GM18519 (cell line): ENCODE measurements at regions not wholly inside any gene's neighbourhood (a gene's known extent, or its start where the extent isn't known, plus 50 kb on each side); places are given as distances from the start of the nearest gene placed in this dataset.

Experiments used
- ATAC-seq: cut with Tn5 transposase; IDR thresholded peaks from one replicate; pipeline ENCODE4 v1.9.1; 2021; ENCODE audit warnings: mild to moderate bottlenecking, moderate library complexity; ENCODE audit not compliant: unreplicated experiment, low FRiP score

DNA sequence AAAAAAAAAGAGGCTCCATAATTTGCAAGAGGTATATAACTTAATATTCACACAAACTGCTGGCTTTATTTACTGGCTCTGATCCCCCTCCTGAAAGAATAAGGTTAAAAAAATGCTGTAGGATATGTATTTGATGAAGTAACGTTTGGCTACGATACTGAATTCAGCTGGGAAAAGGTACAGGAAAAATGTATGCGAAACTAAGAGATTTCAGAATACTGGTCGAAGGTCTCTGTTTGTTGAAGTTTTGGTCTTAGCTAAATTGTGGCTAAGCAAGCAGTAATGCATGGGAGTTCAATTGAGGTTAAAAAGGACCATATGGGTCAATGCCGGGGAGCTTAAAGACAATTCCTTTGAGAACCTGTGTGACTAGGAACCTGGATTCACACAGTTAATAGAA, 355.5 kb upstream of the NCAM2 start:
- ATAC-seq = no peak

DNA sequence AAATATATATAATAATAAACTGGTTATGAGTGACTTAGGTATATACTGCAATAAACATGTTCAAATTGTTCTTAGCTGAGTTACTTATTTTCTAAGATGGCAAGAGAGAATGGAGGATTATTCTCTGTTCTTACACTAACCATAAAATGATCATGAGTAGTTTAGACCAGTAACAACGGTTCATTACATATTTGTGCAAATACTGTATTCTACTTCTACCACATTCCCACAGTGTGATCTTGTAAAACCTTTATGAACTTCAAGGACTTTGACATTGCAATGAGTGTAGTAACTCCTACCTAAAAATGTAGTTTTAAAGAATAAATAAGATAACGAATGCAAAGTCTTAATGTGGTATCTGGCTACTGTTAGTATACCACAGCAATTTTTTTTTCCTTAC, 353.7 kb upstream of the NCAM2 start:
- ATAC-seq = no peak

- ATAC-seq = no peak
Measured at GRCh38 chr21:20645344-20645743, 352.9 kb upstream of the NCAM2 start.

- no peak for ATAC-seq
Measured at GRCh38 chr21:20646431-20647165, 351.6 kb upstream of the NCAM2 start.

GRCh38 chr21:20647607-20648006, 350.6 kb upstream of the NCAM2 start:
- no peak for ATAC-seq

- ATAC-seq = no peak
Measured at GRCh38 chr21:20649231-20649630, 349.0 kb upstream of the NCAM2 start.

- no peak for ATAC-seq
Measured at GRCh38 chr21:20652846-20653245, 345.4 kb upstream of the NCAM2 start.

GRCh38 chr21:20661246-20661645, 337.0 kb upstream of the NCAM2 start:
- ATAC-seq = no peak

DNA sequence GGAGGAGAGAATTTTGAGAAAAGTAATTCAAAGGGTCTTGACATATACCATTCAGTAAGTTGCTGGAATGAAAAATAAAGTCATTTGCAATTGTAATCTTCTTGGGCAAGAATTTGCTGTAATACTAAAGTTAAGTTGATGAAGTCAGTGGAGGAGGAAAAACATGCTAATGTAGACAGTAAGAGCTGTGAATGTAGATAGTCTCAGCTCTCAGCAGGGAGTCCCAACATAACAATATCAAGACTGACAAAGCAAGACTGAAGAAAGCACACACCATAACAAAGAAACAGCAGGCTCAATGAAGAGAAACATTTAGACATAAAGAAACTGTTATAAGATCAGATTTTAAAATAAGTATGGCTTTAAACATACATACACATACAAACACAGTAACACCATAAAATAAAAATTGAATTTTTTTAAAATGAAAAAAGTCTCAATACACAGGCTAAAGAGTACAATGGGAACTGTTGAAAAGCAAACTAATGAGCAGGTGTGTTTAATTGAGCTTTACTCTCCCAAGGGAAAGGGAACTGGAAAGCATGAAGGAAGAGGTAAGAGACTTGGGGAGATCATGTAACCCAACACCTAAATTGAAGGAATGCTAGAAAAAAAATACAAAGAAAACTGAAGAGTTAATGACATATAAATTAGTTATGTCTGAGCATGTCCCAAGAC, 336.3 kb upstream of the NCAM2 start:
- ATAC-seq = no peak

DNA sequence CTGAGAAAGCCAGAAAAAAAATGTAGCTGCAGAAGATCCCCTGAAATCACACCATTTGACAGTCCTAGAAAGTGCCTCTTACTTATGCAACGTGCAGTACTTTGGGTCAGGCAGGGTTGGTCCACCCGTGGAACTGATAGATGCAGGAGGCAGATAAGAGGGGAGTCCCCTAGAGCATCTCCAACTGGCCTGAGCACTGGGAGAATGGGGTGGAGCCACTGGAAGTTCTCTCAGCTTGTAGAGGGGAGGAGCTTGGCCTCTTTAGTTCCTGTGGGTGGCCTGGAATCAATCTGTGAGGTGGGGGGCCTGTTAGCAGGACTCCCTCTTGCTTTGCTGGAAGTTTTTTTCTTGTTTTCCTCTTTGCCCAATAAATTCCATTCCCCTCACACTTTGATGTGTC, 335.7 kb upstream of the NCAM2 start:
- ATAC-seq = no peak

- ATAC-seq = no peak
Measured at GRCh38 chr21:20667931-20668330, 330.3 kb upstream of the NCAM2 start.

DNA sequence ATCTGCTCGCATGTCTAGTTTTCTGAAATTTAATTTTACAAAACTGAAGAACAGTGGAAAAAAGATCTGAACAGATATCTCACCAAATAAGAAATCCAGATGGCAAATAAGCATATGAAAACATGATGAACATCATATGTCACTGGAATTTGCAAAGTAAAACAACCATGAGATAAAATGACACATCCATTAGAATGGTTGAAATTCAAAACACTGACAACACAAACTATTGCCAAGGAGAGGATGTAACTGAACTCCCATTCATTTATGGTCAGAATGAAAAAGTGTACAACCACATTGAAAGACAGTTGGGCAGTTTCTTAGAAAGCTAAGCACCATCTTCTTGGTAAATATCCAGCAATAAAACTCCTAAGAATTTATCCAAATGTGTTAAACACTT, 312.7 kb upstream of the NCAM2 start:
- ATAC-seq = no peak

DNA sequence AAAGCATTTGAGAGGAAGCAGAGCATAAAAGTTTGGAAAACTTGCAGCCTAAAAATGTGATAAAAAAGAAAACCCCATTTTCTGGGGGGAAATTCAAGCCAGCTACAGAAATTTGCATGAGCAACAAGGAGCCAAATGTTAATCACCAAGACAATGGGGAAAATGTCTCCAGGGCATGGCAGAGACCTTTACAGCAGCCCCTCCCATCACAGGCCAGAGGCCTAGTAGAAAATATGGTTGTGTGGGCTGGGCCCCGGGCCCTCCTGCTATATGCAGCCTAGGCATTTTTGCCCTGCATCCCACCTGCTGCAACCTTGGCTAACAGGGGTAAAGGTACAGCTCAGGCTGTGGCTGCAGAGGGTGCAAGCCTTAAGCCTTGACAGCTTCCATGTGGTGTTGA, 299.6 kb upstream of the NCAM2 start:
- ATAC-seq = no peak

- ATAC-seq = no peak
Measured at GRCh38 chr21:20701235-20701634, 297.0 kb upstream of the NCAM2 start.

GRCh38 chr21:20703112-20703767, 295.0 kb upstream of the NCAM2 start:
- no peak for ATAC-seq

DNA sequence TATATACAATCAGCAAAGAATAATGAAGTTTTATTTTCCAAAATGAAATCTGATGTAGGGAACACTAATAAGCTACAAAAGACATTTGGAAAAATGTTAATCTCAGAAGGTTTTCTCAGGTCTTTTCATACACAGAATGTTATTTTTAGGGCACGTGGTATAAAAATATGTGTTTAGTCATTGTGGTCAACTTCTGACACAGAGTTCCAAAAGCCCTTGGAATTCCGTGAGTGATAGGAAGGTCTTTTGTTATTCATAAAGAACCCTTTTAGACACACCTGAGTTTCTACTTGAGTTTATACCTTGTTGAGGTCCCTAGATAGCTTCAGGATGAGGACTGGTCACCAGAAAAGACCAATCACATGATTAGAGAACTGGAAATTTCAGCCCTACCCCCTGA, 277.6 kb upstream of the NCAM2 start:
- no peak for ATAC-seq

- ATAC-seq = no peak
Measured at GRCh38 chr21:20721151-20721550, 277.1 kb upstream of the NCAM2 start.

DNA sequence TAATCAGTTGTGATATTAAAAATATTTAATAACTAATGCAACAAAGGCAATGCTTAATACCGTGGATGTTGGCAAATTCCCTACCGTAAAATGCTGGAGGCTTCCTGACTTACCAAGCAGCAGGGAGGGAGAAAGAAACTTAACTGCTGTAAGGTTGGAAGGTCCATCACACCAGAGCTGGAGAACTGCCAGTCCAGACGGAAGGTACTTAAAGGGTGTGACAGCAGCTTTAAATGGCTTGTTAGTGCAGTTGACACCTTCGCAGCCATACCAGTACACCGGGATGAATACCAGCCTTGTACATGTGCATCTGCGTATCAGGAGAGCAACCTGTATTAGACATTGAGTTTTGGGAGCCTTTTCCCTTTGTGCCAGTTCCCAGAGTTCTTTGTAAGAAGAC, 269.5 kb upstream of the NCAM2 start:
- no peak for ATAC-seq

DNA sequence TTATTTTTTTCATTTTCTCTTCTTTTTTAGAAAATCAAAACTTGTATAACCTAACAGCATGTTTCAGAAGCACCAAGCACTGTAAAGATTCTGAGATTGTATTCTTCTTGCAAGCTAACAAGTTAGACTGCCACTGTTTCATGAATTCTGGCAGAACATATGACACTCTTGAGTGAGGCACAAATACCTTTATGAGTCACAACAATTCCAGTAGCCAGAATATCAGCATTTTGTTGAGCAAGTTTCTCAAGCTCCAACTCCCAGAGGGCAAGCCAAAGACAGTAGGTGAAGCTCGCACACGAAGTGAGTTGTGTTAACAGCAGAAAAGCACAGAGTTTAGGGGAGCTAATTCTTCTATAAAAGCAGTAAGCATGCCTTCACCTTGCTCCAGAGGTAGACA, 268.8 kb upstream of the NCAM2 start:
- no peak for ATAC-seq

- ATAC-seq = no peak
Measured at GRCh38 chr21:20730441-20730840, 267.8 kb upstream of the NCAM2 start.

DNA sequence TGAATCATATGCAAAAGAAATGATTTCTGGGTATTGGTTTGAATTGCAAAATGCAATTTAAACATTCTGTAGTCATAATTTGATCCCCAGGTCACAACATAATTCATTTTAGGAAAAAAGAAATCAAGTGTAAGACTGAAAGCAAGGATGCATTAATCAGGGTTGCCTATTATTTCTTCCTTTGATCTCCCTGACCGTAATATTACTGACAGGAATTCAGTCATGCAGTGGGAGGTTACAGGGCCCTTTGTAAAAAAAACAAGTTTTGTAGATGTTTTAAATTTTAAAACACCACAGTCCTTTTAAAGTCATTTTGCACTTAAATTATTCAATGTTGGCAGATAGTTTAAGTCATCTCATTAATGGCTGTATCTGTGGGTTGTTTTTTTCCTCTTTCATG, 263.0 kb upstream of the NCAM2 start:
- ATAC-seq = no peak
